Naive thymus-derived CD4-positive, alpha-beta T cell (primary cell): ENCODE measurements at regions not wholly inside any gene's neighbourhood (a gene's known extent, or its start where the extent isn't known, plus 50 kb on each side); places are given as distances from the start of the nearest gene placed in this dataset.
A peak's percentile ranks its signal among the peaks of the same experiment; 100 is the strongest.

Source experiments
- ATAC-seq: fragments of 150-1000 bp; cut with Tn5 transposase; 2 replicates; pipeline ENCODE4 v1.10.0; 2021; ENCODE audit warnings: mild to moderate bottlenecking, moderate library complexity
- CTCF ChIA-PET: fragments of 350-600 bp; sonication (Branson Sonifier 250); formaldehyde crosslinking; loops from one replicate; lab custom pipeline; 2021; ENCODE audit warnings: antibody characterized with exemption; lab: Charles Lee
- POLR2A ChIA-PET: fragments of 350-600 bp; sonication (Branson Sonifier 250); formaldehyde crosslinking; loops from one replicate; lab custom pipeline; 2021; ENCODE audit warnings: antibody characterized with exemption, inconsistent platforms; lab: Charles Lee
- DNase-seq, 9 donors: peaks; one replicate each; pipeline versions ENCODE4 v3.0.0 to v3.0.0-alpha.2; 2020 to 2022; ENCODE audit warnings: mixed read lengths in 1 of 9
- H3K27ac ChIP-seq: one replicate; pipeline ENCODE4 v1.7.0; 2013; ENCODE audit warnings: mild to moderate bottlenecking, low read depth, low read length, moderate library complexity
- H3K27me3 ChIP-seq, 2 donors: one replicate each; pipeline ENCODE4 v1.7.0; 2013; ENCODE audit warnings: low read length in 2 of 2, mild to moderate bottlenecking in 2 of 2, moderate library complexity in 2 of 2; ENCODE audit not compliant: control insufficient read depth in 2 of 2, insufficient read depth in 2 of 2
- H3K36me3 ChIP-seq, 3 experiments: 1 replicate in 2 of 3; 2 replicates in 1 of 3; pipeline ENCODE4 v1.7.0; 2013; ENCODE audit warnings: low read length in 3 of 3, mild to moderate bottlenecking in 3 of 3, moderate library complexity in 1 of 3; ENCODE audit not compliant: insufficient read depth in 3 of 3, control insufficient read depth in 2 of 3
- H3K4me1 ChIP-seq, 2 donors: one replicate each; pipeline ENCODE4 v1.7.0; 2013; ENCODE audit warnings: low read length in 2 of 2, mild to moderate bottlenecking in 2 of 2, moderate library complexity in 1 of 2; ENCODE audit not compliant: control insufficient read depth in 2 of 2, insufficient read depth in 2 of 2
- H3K4me3 ChIP-seq: 2 replicates; pipeline ENCODE4 v1.7.0; 2013; ENCODE audit warnings: mild to moderate bottlenecking, low read length
- H3K9me3 ChIP-seq, 3 experiments: 1 replicate in 2 of 3; 2 replicates in 1 of 3; pipeline ENCODE4 v1.7.0; 2013; ENCODE audit warnings: low read length in 3 of 3; ENCODE audit not compliant: control insufficient read depth in 2 of 3
- H3K27ac Mint-ChIP-seq, 9 donors: one replicate each; pipeline ENCODE4 v1.8.0; 2020 to 2022; ENCODE audit warnings: mixed read lengths in 9 of 9, mild to moderate bottlenecking in 8 of 9, moderate library complexity in 5 of 9, inconsistent platforms in 2 of 9
- H3K27me3 Mint-ChIP-seq, 5 donors: one replicate each; pipeline ENCODE4 v1.8.0; 2021 to 2022; ENCODE audit warnings: mixed read lengths in 5 of 5, mild to moderate bottlenecking in 1 of 5
- H3K36me3 Mint-ChIP-seq, 5 donors: one replicate each; pipeline ENCODE4 v1.8.0; 2020 to 2022; ENCODE audit warnings: mixed read lengths in 5 of 5, mild to moderate bottlenecking in 3 of 5, inconsistent platforms in 1 of 5
- H3K4me1 Mint-ChIP-seq, 7 donors: one replicate each; pipeline ENCODE4 v1.8.0; 2020 to 2022; ENCODE audit warnings: mixed read lengths in 7 of 7, mild to moderate bottlenecking in 3 of 7, inconsistent platforms in 1 of 7
- H3K4me3 Mint-ChIP-seq, 10 donors: one replicate each; pipeline ENCODE4 v1.8.0; 2020 to 2022; ENCODE audit warnings: mild to moderate bottlenecking in 10 of 10, mixed read lengths in 10 of 10, moderate library complexity in 6 of 10, inconsistent platforms in 2 of 10
- H3K9me3 Mint-ChIP-seq, 11 donors: one replicate each; pipeline ENCODE4 v1.8.0; 2020 to 2022; ENCODE audit warnings: mixed read lengths in 11 of 11, mild to moderate bottlenecking in 4 of 11, inconsistent platforms in 1 of 11, moderate library complexity in 1 of 11
- intact Hi-C, 2 donors: fragments of 100-400 bp; cut with micrococcal nuclease; formaldehyde crosslinking; loops; one replicate each; pipeline ENCODE4 v1.15.1; 2023

DNA sequence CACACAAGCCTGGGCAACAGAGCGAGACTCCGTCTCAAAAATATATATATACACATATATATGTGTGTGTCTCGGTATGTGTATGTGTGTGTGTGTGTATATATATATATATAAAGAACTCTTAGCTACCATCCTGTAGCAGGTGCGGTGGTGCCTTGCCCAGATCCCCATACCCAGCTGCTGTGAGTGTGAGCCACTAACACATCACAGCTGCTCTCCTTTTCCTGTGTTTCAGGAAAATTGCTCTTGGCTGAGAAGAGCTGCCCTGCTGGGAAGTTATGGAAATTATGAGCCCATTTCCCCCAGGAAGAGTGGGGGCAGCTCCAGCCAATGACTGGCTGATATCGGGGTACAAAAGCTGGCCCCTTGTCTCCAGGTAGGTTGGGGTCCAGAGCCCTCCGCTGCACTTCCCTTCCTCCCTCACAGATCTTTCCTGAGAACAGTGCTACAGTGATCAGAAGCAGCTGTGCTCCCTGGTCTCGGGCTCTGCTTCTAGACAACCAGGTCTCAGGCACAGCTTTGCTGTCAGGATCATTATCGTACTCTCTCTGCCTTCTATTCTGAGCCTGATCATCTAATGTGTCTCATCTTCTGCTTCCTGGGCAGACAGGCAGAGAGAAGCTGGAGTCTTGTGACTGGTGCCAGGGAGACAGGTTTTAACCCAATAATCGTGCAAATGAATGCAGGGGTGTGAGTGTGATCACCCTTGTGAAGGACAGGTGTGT is 109.6 kb upstream of the ZNF678 start:
- Mint-ChIP-seq H3K27ac (peak overlapping the region in 1 of 9 donors; percentile 2), H3K36me3 (no peaks in the 10 kb centered on the region), H3K4me1 (peaks cover 0 to 2% (median 0%) of the 10 kb centered on the region in 7 donors), H3K4me3 (no peak overlapping the region), H3K27me3 (peaks cover 14 to 42% (median 37%) of the 10 kb centered on the region in 5 donors), H3K9me3 (peaks cover 0 to 2% (median 0%) of the 10 kb centered on the region in 11 donors)
- Histone ChIP-seq H3K4me1 (no peaks in the 10 kb centered on the region), H3K9me3 (no peaks in the 10 kb centered on the region), H3K27me3 (no peaks in the 10 kb centered on the region), H3K27ac (no peak overlapping the region), H3K4me3 (no peak overlapping the region), H3K36me3 (no peaks in the 10 kb centered on the region)
- intact Hi-C loops = no loop called here
- POLR2A ChIA-PET = interaction anchor here (0.6 kb wide), 1 partner anchor 868 kb away, joined by 3 read pairs; no protein-coding TSS in a partner anchor
- DNase-seq = no peak
- ATAC-seq = no peak
- CTCF ChIA-PET = no interaction called here

DNA sequence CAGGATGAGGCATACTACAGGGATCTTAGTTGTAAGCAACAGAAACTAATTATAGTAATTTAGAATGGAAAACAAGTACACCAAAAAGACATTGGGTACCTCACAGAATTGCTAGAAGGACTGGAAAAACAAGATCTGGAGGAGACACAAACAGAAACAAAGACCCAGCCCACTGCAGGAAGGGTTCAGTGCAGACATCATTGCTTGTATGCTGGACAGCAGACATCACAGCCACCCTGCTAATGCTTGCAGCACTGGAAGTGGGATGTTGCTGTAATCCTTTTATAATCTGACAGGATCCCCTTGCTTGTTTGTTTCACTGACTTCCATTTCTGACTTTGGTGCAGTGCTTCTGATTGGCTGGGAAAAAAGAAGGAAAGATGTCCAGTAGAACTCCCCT is 111.4 kb upstream of the ZNF678 start:
- intact Hi-C loops = no loop called here
- Histone ChIP-seq H3K27ac (no peak overlapping the region), H3K4me1 (no peaks in the 10 kb centered on the region), H3K9me3 (no peaks in the 10 kb centered on the region), H3K4me3 (no peak overlapping the region), H3K36me3 (no peaks in the 10 kb centered on the region), H3K27me3 (no peaks in the 10 kb centered on the region)
- DNase-seq (no peak), ATAC-seq (no peak)
- Mint-ChIP-seq H3K27ac (no peak overlapping the region), H3K4me1 (peaks cover 0 to 2% (median 0%) of the 10 kb centered on the region in 7 donors), H3K4me3 (no peak overlapping the region), H3K36me3 (no peaks in the 10 kb centered on the region), H3K27me3 (peaks cover 10 to 54% (median 42%) of the 10 kb centered on the region in 5 donors), H3K9me3 (peaks cover 0 to 2% (median 0%) of the 10 kb centered on the region in 11 donors)
- ChIA-PET CTCF (no interaction called here), POLR2A (no interaction called here)

DNA sequence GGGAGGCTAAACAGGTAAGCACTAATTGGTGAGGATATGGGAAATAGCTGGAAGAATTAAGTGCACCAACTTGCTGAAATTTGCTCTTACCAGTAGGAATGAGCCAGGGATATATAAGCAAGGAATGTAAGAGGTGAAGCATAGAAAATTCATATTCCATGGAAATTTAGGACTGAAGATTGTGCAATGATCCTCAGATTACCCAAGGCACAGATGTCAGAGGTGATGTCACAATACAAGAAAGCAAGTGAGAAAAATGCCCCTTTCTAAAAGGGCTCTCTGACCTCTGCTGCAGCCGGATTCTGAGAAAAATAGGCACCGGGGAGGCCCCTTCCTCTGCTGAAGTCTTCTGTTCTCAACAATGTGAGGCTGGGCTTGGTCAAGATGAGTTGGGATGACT is 112.3 kb upstream of the ZNF678 start:
- no peaks in the 10 kb centered on the region for H3K36me3 Mint-ChIP-seq
- DNase-seq (no peak), ATAC-seq (no peak)
- no peak overlapping the region for H3K4me3 ChIP-seq
- H3K27me3 Mint-ChIP-seq = peaks cover 8 to 51% (median 42%) of the 10 kb centered on the region in 5 donors
- no peak overlapping the region for H3K27ac ChIP-seq
- peaks cover 0 to 2% (median 0%) of the 10 kb centered on the region in 7 donors for H3K4me1 Mint-ChIP-seq
- H3K4me3 Mint-ChIP-seq = no peak overlapping the region
- peaks cover 0 to 2% (median 0%) of the 10 kb centered on the region in 11 donors for H3K9me3 Mint-ChIP-seq
- POLR2A ChIA-PET = interaction anchor here (0.9 kb wide), 1 partner anchor 17 kb away, joined by 8 read pairs; no protein-coding TSS in a partner anchor
- intact Hi-C loops = no loop called here
- H3K36me3 ChIP-seq = no peaks in the 10 kb centered on the region
- CTCF ChIA-PET = no interaction called here
- H3K4me1 ChIP-seq = no peaks in the 10 kb centered on the region
- H3K27ac Mint-ChIP-seq = no peak overlapping the region
- H3K27me3 ChIP-seq = peaks cover 0 to 4% of the 10 kb centered on the region in 2 donors
- no peaks in the 10 kb centered on the region for H3K9me3 ChIP-seq

- no peak overlapping the region for H3K27ac Mint-ChIP-seq
- no peak overlapping the region for H3K4me3 Mint-ChIP-seq
- H3K9me3 Mint-ChIP-seq = peaks cover 0 to 2% (median 0%) of the 10 kb centered on the region in 11 donors
- Histone ChIP-seq H3K4me1 (no peaks in the 10 kb centered on the region), H3K27ac (no peak overlapping the region), H3K4me3 (no peak overlapping the region), H3K27me3 (peaks cover 0 to 4% of the 10 kb centered on the region in 2 donors), H3K36me3 (no peaks in the 10 kb centered on the region), H3K9me3 (no peaks in the 10 kb centered on the region)
- H3K27me3 Mint-ChIP-seq = peaks cover 8 to 52% (median 42%) of the 10 kb centered on the region in 5 donors
- DNase-seq (no peak), ATAC-seq (no peak)
- CTCF ChIA-PET = no interaction called here
- H3K36me3 Mint-ChIP-seq = no peaks in the 10 kb centered on the region
- H3K4me1 Mint-ChIP-seq = peaks cover 0 to 2% (median 0%) of the 10 kb centered on the region in 7 donors
- intact Hi-C loops = no loop called here
- POLR2A ChIA-PET = interaction anchor here (0.9 kb wide), 1 partner anchor 16 kb away, joined by 8 read pairs; no protein-coding TSS in a partner anchor
Observed at GRCh38 chr1:227450489-227450888, 112.9 kb upstream of the ZNF678 start.

DNA sequence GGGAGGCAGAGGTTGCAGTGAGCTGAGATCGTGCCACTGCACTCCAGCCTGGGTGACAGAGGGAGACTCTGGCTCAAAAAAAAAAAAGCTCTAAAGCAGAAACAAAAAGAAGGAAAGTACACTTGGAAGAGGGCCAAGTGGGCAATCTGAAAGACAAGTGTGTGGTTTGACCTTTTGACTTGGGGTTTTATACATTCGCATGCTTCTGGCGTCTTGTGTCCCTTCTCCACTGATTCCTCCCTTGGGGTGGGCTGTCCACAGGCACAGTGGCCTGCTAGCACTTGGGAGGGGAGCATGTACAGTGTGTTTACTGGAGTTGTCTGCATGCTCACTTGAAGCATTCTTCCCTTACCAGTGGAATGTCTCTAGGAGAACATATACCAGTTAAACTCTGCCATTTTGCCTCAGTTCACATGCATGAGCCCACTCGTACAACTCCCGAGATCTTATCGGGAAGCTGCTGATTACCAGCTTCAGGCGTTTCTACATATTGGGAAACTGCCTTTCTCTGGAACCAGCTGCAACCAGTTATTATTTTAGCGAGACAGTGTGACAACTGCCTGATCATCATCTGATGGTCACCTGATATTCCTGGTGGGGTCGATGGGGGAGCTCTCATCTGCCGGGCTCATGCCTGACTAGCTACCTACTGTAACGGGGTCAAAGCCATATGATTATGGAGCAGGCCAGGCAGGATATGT is 113.5 kb upstream of the ZNF678 start:
- Histone ChIP-seq H3K27me3 (peaks cover 0 to 4% of the 10 kb centered on the region in 2 donors), H3K4me3 (no peak overlapping the region), H3K27ac (no peak overlapping the region), H3K36me3 (no peaks in the 10 kb centered on the region), H3K9me3 (no peaks in the 10 kb centered on the region), H3K4me1 (no peaks in the 10 kb centered on the region)
- Mint-ChIP-seq H3K4me1 (peaks cover 0 to 2% (median 0%) of the 10 kb centered on the region in 7 donors), H3K4me3 (no peak overlapping the region), H3K36me3 (no peaks in the 10 kb centered on the region), H3K27me3 (peaks cover 8 to 49% (median 41%) of the 10 kb centered on the region in 5 donors), H3K27ac (no peak overlapping the region), H3K9me3 (peaks cover 0 to 2% (median 0%) of the 10 kb centered on the region in 11 donors)
- no peak for ATAC-seq
- intact Hi-C loops = no loop called here
- no peak for DNase-seq
- POLR2A ChIA-PET = no interaction called here
- CTCF ChIA-PET = interaction anchor here (1.1 kb wide), 1 partner anchor 537 kb away, joined by 4 read pairs; no protein-coding TSS in a partner anchor

- no peak overlapping the region for H3K4me3 Mint-ChIP-seq
- no peaks in the 10 kb centered on the region for H3K4me1 ChIP-seq
- no peak overlapping the region for H3K27ac Mint-ChIP-seq
- peaks cover 6 to 40% (median 35%) of the 10 kb centered on the region in 5 donors for H3K27me3 Mint-ChIP-seq
- peaks cover 0 to 2% (median 0%) of the 10 kb centered on the region in 7 donors for H3K4me1 Mint-ChIP-seq
- ATAC-seq (peak; percentile 36), DNase-seq (peak in 2 of 9 donors; percentile 11 to 25)
- peaks cover 0 to 4% of the 10 kb centered on the region in 2 donors for H3K27me3 ChIP-seq
- H3K9me3 ChIP-seq = no peaks in the 10 kb centered on the region
- ChIA-PET POLR2A (no interaction called here), CTCF (interaction anchor here (1.1 kb wide), 1 partner anchor 536 kb away, joined by 4 read pairs; no protein-coding TSS in a partner anchor)
- no peaks in the 10 kb centered on the region for H3K36me3 ChIP-seq
- H3K36me3 Mint-ChIP-seq = no peaks in the 10 kb centered on the region
- H3K9me3 Mint-ChIP-seq = peaks cover 0 to 2% (median 0%) of the 10 kb centered on the region in 11 donors
- no peak overlapping the region for H3K4me3 ChIP-seq
- intact Hi-C loops = no loop called here
- H3K27ac ChIP-seq = no peak overlapping the region
Observed at GRCh38 chr1:227449051-227449450, 114.3 kb upstream of the ZNF678 start.
